T-helper 1 cell (primary cell): ENCODE measurements at regions not wholly inside any gene's neighbourhood (a gene's known extent, or its start where the extent isn't known, plus 50 kb on each side); places are given as distances from the start of the nearest gene placed in this dataset.
A peak's percentile ranks its signal among the peaks of the same experiment; 100 is the strongest.
"Not testable (repeated sequence)": the region's sequence is repeated elsewhere in the genome, so short reads cannot be mapped to it uniquely, and the experiment has no call there.

Experiments
- DNase-seq, 5 donors: peaks; one replicate each; pipeline ENCODE4 v3.0.0-alpha.2; 2012 to 2020

DNA sequence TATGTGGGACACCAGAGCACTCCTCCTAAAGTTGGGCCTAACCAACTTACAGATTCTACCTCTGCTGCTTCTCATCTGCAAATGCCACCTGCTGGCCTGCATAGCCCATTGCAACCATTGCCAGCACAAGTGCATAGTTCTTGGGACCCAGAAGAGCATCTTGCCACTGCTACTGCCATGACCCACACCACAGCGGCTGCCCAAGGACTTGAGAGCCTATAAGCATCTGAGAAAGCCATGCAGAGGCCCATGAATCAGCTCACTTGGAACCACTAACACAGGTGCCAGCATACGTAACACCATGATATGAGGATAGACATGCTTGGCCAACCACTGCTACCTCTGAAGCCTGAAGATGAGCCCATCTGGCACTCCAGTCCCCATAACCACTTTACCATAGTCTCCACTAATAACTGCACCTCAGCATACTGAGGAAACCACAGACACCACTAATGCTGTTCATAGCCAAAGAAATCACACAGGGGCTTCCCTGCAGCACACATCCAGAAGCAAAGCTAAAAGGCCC is 258.1 kb upstream of the AGTR2 start:
- DNase-seq, result peak in 1 of 5 donors; percentile 13

DNA sequence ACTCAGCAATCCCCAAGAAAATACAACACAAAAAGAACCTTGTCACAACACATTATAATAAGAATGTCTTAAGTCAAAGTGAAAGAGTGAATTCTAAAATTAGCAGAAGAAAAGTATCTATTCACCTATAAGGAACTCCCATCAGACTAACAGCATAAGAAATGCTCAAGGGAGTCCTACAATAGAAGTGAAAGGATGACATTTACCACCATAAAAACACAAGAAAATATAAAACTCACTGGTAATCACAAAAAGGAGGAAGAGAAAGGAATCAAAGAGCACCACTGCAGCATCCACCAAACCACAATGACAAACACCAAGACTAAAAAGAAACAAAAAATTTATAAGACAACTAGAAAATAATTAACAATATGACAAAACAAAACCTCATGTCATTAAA is 257.0 kb upstream of the AGTR2 start:
- no peak for DNase-seq

- not testable (repeated sequence) for DNase-seq
Measured at GRCh38 chrX:115915625-115916024, 254.9 kb upstream of the AGTR2 start.

DNA sequence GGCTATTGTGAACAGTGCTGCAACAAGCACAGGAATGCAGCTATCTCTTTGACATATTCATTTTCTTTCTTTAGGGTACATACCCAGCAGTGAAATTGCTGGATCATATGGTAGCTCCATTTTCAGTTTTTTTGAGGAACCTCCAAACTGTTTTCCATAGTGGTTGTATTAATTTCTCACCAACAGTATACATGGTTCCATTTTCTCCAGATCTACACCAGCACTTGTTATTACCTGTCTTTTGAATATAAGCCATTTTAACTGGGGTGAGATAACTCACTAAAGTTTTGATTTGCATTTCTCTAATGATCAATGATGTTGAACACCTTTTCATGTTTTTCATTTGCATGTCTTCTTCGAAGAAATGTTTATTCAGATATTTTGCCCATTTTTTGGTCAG is 241.1 kb upstream of the AGTR2 start:
- no peak for DNase-seq

DNA sequence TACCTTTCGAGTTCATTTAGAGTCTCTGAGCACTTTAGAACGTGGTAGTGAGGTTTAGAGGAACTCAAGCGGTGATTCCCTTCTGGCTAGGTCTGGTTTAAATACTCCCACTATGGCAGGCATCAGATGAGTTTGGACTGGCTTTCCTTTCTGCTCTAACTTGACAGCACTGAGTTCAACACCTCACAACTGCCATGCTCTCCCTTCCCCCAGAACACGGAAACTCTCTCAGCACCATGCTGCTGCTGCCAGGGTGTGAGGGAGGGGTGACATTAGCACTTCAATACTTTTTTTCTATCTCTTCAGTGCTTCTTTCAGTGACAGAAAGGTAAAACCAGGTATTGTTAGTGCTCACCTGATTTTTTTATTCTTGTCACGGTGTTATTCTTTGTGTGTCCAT is 234.5 kb upstream of the AGTR2 start:
- DNase-seq, result no peak

- DNase-seq, result no peak
Measured at GRCh38 chrX:115939070-115939469, 231.5 kb upstream of the AGTR2 start.

DNA sequence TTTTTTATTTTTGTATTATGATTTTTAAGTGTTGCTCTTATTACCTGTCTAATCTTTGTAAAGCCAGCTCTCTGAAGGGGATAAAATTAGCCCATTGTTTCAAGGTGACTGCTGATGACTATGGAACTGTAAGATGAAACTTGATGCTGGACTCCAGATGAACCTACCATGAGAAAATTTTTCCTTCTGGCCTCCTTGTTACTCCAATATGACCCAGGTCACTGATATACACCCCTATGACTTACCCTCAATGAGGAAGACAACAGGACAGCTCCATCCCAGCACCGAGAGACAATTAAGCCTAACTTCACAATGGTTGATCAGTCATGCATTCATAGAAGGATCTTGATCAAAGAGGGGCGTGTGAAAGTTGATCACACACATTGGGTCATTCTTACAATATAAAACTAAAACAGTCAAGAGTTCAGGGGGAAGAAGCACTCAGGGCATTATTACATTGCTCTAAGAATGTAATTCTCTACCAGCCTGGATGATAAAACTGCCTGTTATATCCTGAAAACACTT is 230.8 kb upstream of the AGTR2 start:
- DNase-seq, result no peak

GRCh38 chrX:115940348-115940747 is 230.2 kb upstream of the AGTR2 start:
- no peak for DNase-seq

GRCh38 chrX:115940888-115941332 is 229.6 kb upstream of the AGTR2 start:
- peak in 1 of 5 donors; percentile 72 for DNase-seq

DNA sequence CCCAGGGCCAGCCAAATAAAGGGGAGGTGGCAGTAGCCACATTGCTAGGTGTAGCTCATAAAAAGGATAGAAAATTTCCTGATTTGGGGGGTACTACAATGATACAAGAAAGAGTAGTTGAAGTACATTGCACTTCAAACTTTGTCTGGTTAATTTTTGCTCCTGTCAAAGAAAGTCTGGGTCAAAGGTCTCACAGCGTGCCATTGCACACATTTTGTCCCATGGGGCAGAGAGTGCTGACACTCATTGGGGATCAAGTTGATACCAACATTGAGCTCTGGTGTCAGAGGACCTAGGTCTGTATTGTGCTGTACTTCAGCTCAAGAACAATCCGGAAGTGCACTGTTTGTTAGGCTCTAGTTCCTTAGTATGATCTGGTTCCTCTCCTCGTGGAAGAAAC is 229.2 kb upstream of the AGTR2 start:
- DNase-seq, result no peak

GRCh38 chrX:115946059-115946458 is 224.5 kb upstream of the AGTR2 start:
- no peak for DNase-seq

GRCh38 chrX:115948018-115948923 is 222.3 kb upstream of the AGTR2 start:
- peak in 1 of 5 donors; percentile 29 for DNase-seq

- DNase-seq, result peak in 1 of 5 donors; percentile 12
Measured at GRCh38 chrX:115949900-115950822, 220.4 kb upstream of the AGTR2 start.

GRCh38 chrX:115952417-115953092 is 218.0 kb upstream of the AGTR2 start:
- no peak for DNase-seq

DNA sequence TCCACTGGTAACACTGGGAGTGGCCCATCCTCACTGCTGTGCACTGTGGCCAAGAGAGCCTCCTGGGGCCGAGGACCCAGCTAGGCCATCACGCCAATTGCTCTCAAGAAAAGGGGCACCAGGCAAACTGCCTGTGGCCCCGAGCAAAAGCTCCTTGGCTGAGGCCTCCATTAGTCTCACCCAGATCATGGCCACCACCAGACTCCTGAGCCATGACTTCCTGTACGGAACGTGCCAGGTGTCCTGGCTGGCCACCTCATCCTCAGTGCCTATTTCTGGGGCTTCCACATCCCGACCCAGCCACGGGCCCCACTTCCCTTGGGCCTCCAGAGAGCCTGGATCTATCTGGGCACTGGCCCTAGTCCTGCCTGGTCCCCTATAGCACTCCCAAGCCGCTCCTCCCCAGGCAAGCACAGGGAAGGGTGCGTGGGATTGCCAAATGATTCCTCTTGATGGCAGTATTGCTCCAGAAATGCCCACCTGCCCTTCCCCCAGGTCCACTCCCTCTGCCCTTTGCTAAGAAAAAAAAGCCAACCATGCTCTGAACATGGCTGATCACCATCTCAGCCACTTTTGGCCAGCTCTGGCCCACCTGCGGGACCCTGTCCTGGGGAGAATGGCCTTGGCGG is 212.6 kb upstream of the AGTR2 start:
- no peak for DNase-seq

GRCh38 chrX:115958687-115959359 is 211.7 kb upstream of the AGTR2 start:
- no peak for DNase-seq

DNA sequence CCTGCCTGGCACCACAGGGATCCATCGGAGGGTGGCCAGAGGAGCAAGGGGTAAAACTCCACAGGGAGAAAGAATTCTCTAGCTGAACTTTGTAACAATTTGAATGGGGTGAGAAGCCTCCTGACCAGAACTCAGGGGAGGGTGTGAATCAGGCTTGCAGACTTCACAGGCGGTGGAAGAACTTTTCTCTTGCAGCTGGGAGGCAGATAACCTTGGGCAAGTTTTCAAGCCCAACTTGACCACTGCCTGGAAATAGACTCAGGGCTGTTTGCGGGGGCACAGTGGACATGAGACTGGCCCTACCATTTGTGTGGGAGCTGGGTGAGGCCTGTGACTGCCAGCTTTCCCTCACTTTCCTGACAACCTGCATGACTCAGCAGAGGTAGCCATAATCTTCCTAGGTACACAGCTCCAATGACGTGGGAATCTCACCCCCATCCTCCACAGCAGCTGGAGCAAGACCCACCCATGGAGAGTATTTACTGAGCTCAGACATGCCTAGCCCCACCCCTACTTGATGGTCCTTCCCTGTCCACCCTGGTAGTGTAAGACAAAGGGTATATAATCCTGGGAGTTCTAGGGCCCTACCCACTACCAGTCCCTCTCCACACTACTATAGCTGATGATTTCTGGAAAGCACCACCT is 210.0 kb upstream of the AGTR2 start:
- no peak for DNase-seq

DNA sequence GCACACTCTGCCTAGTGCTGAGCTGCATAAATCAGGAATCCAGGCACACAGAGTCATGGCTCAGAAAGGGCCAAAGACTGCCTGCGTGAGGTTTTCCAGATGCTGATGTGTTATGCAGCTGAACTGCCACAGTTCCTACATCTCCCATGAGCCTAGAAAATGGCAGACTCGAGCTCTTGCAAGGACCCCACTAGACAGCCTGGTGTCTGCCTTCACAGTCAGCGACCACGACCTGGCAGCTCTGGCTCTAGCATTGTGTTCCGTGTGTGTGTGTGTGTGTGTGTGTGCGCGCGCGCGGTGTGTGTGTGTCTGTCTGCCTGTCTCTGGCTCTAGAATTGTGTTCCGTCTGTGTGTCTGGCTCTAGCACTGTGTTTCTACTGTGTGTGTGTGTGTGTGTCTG is 203.6 kb upstream of the AGTR2 start:
- no peak for DNase-seq

DNA sequence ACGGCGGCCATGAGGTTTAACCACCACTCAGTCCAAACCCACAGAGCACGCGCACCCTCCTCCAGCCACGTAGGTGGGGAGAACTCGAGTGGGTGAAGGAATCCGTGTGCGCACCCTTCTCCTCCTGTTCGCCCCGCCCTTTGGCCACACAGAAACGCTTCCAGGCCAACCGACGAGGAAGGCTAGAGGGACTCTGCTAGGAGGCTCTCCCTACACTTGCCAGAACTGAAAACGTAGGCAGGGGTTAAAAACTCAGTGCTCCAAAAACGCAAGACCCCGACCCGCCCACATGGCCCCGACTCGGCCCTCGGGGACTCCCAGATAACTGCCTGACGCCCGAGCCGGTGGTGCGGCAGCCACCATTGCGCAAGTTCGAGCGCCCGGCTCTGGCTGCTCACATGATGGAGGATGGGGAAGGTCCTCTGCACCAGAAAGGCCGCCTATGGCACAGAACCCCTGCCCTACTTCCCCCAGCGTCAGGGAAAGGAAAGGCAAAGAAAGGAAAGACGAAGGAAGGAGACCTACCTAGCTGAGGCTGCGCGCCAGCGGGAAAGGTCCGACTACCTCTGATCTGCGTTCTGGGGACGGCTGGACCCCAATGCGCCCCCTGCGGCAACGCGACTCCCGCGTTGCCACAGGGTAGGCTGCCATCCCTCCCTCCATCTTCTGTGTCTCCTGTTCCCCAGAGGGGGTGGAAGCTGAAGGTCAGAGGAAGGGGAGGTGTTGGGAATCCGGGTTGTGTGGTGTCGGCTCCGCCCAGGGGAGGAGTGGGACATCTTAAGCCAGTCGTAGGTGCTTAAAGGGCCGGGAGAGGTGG is 201.9 kb upstream of the AGTR2 start:
- no peak for DNase-seq

- DNase-seq, result no peak
Measured at GRCh38 chrX:115970718-115971117, 199.8 kb upstream of the AGTR2 start.
